NCI-H1048 (cell line): ENCODE measurements at regions not wholly inside any gene's neighbourhood (a gene's known extent, or its start where the extent isn't known, plus 50 kb on each side); places are given as distances from the start of the nearest gene placed in this dataset.
"Not testable (repeated sequence)": the region's sequence is repeated elsewhere in the genome, so short reads cannot be mapped to it uniquely, and the experiment has no call there.

Experiments
- DNase-seq: peaks from one replicate; lab custom pipeline; 2025; lab: John Stamatoyannopoulos, UW

GRCh38 chr4:156545003-156545785 lies 426.4 kb downstream of the PDGFC start:
- DNase-seq = no peak

GRCh38 chr4:156539376-156539775 lies 432.2 kb downstream of the PDGFC start:
- DNase-seq = no peak

DNA sequence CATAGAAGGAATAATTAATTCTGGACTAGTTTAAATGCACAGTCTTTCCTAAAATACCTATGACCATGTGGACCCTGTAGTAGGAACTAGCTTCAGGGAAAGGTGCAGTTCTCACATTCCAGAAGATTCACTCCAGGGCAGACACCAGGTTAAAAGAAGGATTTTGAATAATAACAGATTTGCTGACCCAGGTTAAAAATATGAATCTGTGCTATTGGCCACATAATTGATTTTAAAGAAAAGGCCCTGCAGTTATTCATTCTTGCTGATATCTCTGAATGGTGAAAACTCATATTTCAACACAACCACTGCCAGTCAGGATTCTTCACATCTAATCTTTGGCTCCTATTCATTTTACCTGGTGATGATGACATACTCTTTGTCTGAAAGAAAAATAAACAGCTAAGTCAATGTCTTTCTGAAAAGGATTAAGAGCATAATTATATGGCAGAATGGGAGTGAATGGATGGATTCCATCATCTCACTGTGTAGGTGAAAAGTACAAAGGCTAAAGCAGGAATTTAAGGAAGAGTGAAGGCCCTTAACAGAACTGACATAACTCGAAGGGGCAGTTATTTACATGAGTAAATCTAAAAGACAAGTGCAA lies 432.8 kb downstream of the PDGFC start:
- no peak for DNase-seq

DNA sequence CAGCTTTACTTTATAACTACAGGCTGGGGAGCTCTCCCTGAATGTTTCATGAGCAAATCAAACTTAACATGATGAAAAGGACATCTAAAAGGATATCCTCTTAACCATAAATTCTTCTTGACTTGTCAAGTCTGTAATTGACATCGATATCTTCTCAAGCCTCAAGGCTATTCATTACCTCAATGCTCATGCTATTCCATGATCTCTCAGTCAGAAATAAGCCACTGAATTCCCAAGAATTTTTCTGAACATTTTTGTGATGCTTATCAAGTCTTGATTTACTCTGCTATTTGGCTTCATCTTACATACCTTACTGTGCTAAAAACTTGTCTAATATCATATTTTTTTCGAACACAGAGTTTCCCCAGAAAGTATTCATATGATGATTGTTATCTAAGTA lies 433.4 kb downstream of the PDGFC start:
- no peak for DNase-seq

DNA sequence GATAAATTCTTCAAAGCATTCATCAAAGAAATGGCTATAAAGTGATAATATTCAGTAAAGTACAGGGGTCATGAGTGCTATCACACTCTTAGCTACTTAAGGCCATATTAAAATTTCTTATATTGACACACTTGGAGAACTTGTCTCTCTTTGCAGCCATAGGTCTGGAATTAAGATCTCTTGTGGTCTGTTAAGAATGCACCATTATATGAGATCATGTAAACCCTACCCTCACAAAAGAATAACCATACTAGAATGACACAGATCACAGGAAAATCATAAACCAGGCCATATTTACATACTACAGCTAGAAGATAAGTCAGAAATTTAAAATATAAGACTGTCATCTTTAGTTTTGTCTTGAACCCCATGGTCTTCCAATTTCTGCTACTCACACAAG lies 434.3 kb downstream of the PDGFC start:
- no peak for DNase-seq

- no peak for DNase-seq
Measured at GRCh38 chr4:156536661-156537060, 434.9 kb downstream of the PDGFC start.

DNA sequence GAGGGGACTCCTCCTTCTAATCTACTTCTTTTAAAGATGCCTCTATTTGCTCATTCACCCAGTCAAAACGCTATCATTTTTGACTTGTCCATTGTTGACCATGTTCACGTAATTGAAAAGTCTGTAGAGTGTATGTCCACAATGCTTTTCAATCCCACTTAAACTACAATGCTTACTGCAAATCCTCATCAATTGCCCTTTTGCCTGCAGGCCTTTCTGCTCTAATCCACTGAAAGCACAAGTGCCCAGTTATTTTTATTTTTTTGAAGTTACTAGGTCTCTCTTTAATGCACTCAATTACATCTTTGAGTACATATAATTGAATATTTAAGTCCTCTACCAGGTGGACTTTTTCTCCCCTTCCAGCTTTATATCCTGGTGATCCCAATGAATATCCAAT lies 437.4 kb downstream of the PDGFC start:
- DNase-seq = no peak

DNA sequence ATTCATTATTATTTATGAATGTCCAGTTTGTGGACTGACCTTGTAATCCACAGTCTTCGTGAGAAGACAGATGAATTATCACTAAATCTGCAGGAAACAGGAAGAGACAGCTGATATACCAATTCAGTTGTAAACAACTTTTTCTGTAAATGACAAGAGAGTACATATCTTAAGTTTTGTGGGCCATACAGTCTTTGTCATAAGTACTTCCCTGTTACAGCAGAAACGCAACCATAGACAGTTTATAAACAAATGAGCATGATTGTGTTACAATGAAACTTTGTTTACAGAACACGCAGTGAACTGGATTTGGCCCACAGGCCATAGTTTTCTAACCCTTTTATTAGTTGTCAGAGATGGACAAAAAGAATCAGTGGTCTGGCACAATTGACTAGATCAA lies 443.4 kb downstream of the PDGFC start:
- DNase-seq = no peak

GRCh38 chr4:156527237-156527993 lies 444.2 kb downstream of the PDGFC start:
- DNase-seq = no peak

- no peak for DNase-seq
Measured at GRCh38 chr4:156523991-156524390, 447.6 kb downstream of the PDGFC start.

- DNase-seq = no peak
Measured at GRCh38 chr4:156523492-156523891, 448.1 kb downstream of the PDGFC start.

GRCh38 chr4:156521631-156522030 lies 450.0 kb downstream of the PDGFC start:
- no peak for DNase-seq

- no peak for DNase-seq
Measured at GRCh38 chr4:156517956-156518355, 453.6 kb downstream of the PDGFC start.

DNA sequence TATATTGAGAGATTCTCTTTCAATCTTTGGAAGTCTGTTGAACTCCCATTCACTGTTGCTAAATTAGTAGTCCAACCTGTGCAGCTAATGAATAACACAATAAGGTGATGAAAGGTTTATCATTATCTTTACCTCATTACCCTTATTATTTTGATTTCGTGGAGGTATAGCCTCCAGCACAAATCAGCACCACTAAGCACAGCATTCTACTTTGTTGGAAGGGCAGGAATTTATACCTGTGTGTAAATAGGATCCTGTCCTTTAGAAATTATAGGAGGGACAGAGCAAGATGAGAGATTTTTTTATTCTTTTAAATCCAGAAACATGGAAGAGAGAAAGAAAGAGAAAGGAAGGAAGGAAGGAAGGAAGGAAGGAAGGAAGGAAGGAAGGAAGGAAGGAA lies 454.1 kb downstream of the PDGFC start:
- no peak for DNase-seq

DNA sequence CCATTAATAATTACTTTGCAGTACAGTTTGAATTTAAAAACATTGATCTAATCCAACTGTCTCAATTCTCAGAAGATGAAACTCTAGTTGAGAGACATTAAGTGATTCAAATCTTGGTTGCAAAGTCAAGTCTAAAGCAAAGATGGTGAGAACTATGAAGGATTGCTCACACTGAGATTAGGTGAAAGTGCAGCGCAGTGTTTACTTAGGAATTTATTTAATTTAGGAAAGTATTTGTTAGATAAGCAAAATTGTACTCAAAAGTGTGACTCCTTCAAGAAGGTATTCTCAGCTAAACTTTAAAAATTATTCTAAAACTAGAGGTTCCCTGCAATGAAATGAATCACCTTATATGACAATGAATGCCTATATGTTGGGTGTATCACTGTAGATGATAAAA lies 454.9 kb downstream of the PDGFC start:
- DNase-seq = no peak

- DNase-seq = no peak
Measured at GRCh38 chr4:156515295-156515694, 456.3 kb downstream of the PDGFC start.

DNA sequence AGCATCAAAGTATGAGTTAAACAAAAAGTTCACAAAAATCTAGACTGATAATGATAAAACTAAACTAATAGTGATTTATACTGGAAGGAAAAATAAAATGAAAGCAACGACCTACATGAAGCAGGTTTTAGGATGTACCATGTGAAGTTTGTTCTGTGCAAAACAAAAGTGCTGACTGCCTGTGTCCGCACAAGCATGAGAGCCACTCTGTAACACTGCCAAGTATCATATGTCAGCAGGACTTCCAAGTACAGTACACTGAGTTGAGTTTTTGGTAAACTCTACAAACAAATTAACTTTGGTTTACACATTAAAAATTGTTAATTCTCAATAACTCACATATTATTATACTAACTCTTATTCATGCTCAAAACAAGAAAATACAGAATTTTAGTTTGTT lies 459.0 kb downstream of the PDGFC start:
- no peak for DNase-seq

DNA sequence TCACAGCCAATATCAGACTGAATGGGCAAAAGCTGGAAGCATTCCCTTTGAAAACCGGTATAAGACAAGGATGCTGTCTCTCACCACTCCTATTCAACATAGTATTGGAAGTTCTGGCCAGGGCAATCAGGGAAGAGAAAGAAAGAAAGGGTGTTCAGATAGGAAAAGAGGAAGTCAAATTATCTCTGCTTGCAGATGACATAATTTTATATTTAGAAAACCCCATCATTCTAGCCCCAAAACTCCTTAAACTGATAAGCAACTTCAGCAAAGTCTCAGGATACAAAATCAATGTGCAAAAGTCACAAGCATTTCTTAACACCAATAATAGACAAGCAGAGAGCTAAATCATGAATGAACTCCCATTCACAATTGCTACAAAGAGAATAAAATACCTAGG lies 461.7 kb downstream of the PDGFC start:
- not testable (repeated sequence) for DNase-seq

DNA sequence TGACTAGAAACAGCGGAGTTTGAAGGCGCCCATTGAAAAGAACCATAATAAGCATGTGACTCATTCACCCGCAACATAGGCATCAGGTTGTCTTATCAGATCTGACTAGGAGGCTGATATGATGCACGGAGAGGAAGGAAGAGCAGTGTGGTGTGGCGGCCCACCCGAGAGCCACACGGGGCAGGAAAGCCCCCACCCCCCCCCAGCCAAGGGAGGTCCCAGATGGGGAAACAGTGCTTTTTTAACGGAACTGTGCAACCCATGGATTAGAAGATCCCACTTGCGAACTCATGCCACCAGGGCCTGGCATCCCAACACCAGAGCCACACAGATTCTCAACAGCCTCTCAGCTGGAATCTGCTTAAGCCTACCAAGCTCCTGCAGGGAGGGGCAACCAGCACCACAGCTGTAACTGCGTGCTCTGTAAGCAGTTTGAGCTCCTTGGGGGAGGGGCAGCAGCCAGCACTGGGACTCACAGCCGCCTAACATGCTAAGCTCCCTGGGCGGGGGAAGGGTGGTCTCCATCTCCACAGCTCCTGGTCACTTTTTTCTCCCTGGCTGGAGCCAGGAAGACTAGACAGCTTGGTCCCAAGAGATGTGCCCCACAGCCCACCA lies 466.2 kb downstream of the PDGFC start:
- DNase-seq = no peak

GRCh38 chr4:156503119-156503518 lies 468.5 kb downstream of the PDGFC start:
- DNase-seq = no peak

- no peak for DNase-seq
Measured at GRCh38 chr4:156501962-156502361, 469.6 kb downstream of the PDGFC start.

- no peak for DNase-seq
Measured at GRCh38 chr4:156499684-156500083, 471.9 kb downstream of the PDGFC start.

- DNase-seq = no peak
Measured at GRCh38 chr4:156497486-156497885, 474.1 kb downstream of the PDGFC start.
